IPS-NIHi7 (cell line): ENCODE measurements at regions not wholly inside any gene's neighbourhood (a gene's known extent, or its start where the extent isn't known, plus 50 kb on each side); places are given as distances from the start of the nearest gene placed in this dataset.
A peak's percentile ranks its signal among the peaks of the same experiment; 100 is the strongest.
"Not testable (repeated sequence)": the region's sequence is repeated elsewhere in the genome, so short reads cannot be mapped to it uniquely, and the experiment has no call there.

Experiments
- DNase-seq: peaks from one replicate; pipeline ENCODE4 v3.0.0; 2012; ENCODE audit warnings: mixed read lengths; ENCODE audit errors: extremely low spot score

DNA sequence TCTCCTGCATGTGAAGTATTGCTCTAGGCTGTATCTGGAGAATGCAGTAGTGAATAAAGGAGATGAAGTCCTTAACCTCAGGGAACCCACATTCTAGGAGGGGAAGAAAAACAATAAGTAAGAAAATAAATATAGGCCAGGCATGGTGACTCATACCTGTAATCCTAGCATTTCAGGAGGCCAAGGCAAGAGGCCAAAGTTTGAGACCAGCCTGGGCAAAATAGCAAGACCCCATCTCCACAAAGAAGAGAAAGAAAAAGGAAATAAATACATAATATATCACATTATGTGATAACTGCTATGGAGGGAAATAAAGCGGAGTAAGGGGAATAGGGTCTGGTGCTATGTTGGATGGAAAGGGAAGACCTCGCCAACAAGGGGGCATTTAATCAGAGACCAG is 94.0 kb downstream of the QRSL1 start:
- DNase-seq, result not testable (repeated sequence)

DNA sequence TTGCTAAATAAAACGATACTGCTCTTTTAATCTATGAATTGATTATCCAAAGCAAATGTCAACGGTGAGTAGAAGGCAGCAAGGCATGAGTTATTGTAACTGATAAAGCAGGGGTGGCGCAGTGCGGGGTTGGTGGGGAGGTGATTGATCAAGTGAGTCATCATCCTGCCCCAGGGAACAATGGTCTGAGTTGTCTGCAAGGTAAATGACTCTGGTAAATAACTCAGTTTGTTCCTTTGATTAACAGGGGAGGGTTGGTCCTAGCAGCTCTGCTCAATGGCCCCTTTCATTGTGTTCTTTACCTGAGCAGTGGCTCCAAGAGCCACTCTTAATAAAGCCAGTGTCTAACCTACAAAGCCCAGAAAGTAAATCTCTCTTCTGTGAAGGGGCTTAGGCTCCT is 91.8 kb downstream of the QRSL1 start:
- peak; percentile 27 for DNase-seq
